ENCODE measurements at regions not wholly inside any gene's neighbourhood (a gene's known extent, or its start where the extent isn't known, plus 50 kb on each side); places are given as distances from the start of the nearest gene placed in this dataset.

DNA sequence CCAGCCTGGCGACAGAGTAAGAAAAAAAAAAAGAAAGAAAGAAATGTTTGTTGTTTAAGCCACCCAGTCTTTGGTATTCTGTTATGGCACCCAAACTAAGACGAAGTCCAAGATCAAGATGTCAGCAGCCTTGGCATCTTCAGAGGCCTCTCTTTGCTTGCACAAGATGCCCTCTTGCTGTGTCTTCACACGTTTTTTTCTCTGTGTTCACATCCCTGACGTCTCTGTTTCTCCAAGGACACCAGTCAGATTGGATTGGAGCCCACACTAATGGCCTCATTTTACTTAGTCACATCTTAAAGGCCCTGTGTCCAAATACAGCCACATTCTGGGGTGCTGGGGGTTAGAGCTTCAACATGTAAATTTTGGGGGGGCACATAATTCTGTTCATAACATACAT is 380.9 kb downstream of the GJA1 start:
- no peak for DNase-seq
- TF ChIP-seq POLR2A (IDR thresholded peaks at IDR 0.05; ENCODE audit: low read length) (no peak), GATA1 (IDR thresholded peaks at IDR 0.05; ENCODE audit: low read depth, low read length) (no peak)

DNA sequence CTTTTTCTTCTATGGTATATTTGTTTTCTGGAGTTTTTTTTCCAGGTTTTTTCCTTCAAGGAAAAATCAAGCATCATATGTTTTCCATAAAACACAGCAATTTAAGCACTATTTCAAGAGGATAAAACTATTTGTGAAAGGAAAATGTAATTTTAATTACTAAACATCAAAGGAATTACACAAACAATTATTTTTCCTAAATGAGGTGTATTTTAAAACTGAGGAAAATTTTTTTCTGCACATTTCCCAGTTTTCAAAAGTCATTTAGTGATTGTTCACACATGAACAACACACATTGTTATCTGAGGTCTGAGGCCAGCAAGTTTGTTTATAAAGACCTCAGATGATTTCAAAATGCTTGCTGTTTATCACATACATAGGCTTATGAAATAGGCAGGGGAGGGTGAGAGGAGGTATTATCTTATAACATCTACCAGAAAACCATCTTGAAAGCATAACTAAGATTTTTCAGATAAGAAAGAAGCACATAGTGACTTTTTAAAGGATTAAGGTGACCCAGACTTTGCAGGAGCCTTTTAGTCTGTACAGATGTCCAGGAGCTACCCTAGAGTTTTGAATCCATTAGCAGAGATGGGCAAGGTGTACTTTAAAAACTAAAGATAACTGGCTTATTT is 381.6 kb downstream of the GJA1 start:
- TF ChIP-seq GATA1 (IDR thresholded peaks at IDR 0.05; ENCODE audit: low read depth, low read length): no peak
- no peak for DNase-seq

DNA sequence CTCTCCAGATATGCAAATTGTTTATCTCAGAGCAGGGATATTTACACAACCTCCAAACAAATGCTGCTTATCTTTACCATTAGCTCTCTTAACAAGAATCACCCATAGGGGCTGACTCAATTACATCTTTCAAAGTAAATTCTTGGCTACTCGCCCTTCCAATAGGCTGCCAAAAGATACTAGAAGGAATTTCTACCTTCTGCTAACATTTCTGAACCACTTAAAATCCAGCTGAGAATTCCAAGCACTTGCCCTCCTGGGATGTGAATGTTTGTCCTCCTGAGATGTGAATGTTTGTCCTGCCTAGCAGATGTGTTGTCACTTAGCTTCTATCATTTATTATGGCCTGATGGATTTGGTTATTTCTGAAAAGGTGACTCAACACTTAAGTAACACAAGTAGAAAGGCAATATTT is 388.0 kb downstream of the GJA1 start:
- TF ChIP-seq POLR2A (IDR thresholded peaks at IDR 0.05; ENCODE audit: low read length) (no peak), GATA1 (IDR thresholded peaks at IDR 0.05; ENCODE audit: low read depth, low read length) (no peak)

DNA sequence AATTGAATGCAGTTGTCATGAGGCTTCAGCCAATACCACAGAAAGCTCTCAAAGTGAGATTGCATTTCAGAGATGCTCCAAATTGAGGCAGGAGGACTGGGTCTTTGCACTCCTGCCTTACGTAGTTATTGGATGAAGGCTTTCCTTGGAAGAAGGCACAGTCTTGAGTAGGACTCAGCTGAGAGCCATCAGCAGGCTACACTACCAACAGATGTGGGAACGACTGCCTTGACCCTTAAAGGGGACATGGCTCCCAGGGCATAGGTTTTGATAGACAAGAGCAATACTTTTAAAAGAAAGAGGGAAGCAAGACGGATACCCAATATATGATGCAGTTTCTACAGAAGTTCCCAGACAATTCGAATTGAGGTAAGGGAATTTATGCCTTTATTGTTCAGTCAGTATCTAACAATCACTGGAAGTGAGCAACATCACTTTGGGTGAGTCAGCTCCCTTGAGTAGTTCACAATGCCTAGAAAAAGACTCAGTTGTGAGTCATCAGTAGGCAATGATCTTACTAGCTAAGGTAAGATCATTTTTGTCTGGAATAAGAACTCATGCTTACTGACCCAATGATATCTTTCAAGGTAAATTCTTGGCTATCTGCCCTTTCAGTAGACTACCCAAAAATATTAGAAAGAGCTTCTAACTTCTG is 390.8 kb downstream of the GJA1 start:
- DNase-seq: no peak
- no peak for TF ChIP-seq GATA1 (IDR thresholded peaks at IDR 0.05; ENCODE audit: low read depth, low read length)

More for the DNA sequence above, 388.0 kb downstream of the GJA1 start:
- DNase-seq: no peak

DNA sequence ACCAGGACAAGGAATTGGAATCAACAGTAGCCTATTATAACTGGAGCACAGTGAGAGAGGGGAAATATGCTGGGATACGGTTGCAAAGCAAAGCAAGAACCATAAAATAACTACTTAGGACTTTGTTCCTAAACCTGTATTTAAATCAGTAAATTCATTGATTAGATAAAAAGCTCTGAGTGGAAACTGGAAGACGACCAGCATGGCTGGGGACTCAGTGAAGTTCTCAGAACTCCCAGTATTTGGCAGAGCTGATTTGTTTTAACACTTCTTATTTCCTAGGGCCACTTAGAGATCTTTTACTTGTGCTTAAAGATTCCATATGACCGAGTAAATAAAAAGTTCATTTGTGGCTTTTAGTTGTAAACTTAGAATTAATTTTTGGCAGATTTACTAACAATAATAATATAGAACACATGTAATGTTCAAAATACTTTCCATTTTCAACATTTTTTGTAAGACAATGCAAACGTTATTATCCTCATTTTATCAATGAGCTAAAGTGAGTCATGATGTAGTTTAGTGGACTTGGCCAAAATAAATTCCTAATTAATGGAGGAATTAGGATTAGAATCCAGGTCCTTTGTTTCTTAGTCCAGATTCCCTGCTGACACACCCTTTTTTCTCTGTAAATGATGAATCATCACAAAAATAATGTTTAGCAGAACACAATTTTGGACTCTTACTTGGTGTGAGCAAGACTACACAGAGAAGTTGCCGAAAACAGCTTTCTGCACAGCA is 392.9 kb downstream of the GJA1 start:
- DNase-seq: no peak
- TF ChIP-seq POLR2A (IDR thresholded peaks at IDR 0.05; ENCODE audit: low read length): no peak
- no peak for TF ChIP-seq GATA1 (IDR thresholded peaks at IDR 0.05; ENCODE audit: low read depth, low read length)

DNA sequence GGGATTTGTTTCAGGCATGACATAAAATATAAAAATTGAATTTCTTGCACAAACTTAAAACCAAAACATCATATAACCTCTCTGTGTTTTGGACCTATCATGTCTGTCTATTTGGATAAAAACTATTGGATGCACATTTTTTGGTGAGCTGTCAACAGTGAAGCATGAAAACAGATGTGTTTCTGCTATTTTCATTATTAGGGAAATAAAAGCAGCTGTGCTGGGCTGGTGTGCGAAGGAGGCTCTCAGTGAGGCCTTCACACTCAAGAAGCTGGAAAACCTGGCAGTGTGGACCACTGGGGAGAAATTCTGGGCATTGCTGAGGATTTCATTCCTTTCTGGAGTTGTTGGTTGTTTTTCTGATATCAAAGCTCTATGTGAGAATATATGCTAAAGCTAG is 395.3 kb downstream of the GJA1 start:
- no peak for DNase-seq
- TF ChIP-seq GATA1 (IDR thresholded peaks at IDR 0.05; ENCODE audit: low read depth, low read length) (no peak), POLR2A (IDR thresholded peaks at IDR 0.05; ENCODE audit: low read length) (no peak)

DNA sequence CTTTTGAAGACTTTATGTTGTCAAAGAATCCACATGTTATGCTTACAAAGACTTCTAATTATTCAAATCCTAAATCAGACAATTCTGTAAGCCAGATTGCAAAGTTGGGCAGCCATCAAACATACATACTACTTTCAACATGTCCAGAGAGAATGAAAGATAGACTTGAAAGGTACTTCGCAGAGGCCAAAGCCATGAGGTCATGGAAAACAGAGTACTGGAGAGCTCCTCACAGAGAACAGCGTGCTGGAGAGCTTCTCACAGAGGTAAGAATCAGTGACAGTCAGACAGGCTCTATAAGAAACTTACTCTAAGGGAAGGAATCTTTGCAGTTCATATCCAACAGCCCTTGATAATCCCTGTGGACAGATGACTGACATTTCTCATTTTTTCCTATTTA is 400.2 kb downstream of the GJA1 start:
- DNase-seq: no peak
- TF ChIP-seq GATA1 (IDR thresholded peaks at IDR 0.05; ENCODE audit: low read depth, low read length) (no peak), POLR2A (IDR thresholded peaks at IDR 0.05; ENCODE audit: low read length) (no peak)

DNA sequence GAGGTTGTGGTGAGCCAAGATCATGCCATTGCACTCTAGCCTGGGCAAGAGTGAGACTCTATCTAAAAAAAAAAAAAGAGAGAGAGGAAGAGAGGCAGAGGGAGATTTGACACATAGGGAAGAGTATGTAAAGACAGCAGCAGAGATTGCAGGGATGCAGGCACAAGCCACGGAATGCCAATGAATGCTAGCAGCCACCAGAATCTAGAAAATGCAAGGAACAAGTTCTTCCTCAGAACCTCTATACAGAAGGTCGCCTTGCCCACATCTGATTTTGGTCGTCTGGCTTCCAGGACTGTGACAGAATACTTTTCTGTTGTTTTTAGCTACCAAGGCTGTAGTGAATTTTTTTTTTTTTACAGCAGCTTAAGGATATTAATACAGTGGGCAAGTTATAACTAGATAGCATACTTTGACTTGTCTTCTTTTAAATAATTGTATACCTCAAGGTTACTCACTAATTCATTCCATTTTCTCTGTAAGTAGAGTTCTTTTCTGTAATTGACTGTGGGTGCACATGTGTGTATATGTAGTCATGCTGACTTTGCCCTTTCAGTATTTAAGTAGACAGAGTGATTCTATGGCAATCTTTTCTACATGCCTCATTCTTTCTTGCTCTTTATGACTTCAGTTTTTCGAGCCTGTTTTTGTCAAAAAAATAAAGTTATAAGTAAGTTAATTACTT is 402.2 kb downstream of the GJA1 start:
- no peak for DNase-seq
- no peak for TF ChIP-seq POLR2A (IDR thresholded peaks at IDR 0.05; ENCODE audit: low read length)
- no peak for TF ChIP-seq GATA1 (IDR thresholded peaks at IDR 0.05; ENCODE audit: low read depth, low read length)

DNA sequence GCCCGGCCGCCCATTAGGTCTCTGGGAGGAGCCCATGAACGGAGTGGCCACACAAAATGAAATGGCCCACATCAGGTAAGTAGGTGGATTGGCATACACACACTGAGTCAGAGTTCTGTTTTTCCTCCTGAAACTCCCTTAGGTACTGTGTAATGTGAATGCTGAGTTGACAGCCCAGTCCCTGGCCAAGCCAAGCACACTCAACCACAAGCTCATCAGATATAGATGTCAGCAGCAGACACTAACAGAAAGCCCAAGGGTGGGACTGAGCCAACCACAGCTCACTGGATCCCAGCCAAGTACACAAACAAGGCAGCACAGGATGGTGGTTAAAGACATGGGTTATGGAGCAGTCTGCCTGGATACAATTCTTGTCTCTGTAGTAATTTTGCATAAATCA is 403.4 kb downstream of the GJA1 start:
- DNase-seq: no peak
- TF ChIP-seq GATA1 (IDR thresholded peaks at IDR 0.05; ENCODE audit: low read depth, low read length) (no peak), POLR2A (IDR thresholded peaks at IDR 0.05; ENCODE audit: low read length) (no peak)

DNA sequence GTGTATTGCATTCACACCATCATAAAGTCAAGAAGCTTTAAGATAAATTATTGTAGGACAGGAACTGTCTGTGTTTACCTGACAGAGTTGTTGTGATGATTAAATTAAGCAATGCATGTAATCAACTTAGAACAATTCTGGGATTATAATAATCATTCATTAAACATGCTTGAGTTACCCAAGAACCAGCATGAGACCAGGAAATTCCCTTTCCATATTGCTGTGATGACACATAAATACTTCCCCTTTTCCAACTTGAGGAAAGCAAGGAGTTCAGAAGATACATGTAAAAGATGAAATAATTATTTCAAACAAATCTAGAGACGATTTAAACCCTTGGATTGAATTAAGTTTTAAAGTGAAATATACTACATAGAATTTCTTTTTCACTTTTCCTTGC is 404.4 kb downstream of the GJA1 start:
- TF ChIP-seq POLR2A (IDR thresholded peaks at IDR 0.05; ENCODE audit: low read length) (no peak), GATA1 (IDR thresholded peaks at IDR 0.05; ENCODE audit: low read depth, low read length) (no peak)
- no peak for DNase-seq

DNA sequence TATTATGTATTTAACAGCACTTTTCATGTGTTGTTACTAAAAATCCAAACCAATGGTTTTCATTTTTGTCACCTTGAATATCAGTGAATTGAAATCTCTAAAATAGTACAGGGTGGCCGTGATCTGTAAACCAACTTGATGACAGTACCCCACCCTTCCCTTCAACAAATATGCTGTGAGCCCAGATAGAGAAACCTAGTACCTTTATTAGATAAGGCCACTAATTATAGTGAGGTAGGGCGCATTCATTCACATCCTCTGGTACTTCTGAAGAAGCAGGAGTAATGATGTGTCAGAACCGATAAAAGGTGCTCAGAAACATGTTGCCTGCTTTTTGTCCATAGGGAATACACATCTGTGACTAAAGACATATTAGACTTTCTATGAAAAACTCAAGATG is 409.5 kb downstream of the GJA1 start:
- TF ChIP-seq POLR2A (IDR thresholded peaks at IDR 0.05; ENCODE audit: low read length) (no peak), GATA1 (IDR thresholded peaks at IDR 0.05; ENCODE audit: low read depth, low read length) (no peak)
- no peak for DNase-seq

DNA sequence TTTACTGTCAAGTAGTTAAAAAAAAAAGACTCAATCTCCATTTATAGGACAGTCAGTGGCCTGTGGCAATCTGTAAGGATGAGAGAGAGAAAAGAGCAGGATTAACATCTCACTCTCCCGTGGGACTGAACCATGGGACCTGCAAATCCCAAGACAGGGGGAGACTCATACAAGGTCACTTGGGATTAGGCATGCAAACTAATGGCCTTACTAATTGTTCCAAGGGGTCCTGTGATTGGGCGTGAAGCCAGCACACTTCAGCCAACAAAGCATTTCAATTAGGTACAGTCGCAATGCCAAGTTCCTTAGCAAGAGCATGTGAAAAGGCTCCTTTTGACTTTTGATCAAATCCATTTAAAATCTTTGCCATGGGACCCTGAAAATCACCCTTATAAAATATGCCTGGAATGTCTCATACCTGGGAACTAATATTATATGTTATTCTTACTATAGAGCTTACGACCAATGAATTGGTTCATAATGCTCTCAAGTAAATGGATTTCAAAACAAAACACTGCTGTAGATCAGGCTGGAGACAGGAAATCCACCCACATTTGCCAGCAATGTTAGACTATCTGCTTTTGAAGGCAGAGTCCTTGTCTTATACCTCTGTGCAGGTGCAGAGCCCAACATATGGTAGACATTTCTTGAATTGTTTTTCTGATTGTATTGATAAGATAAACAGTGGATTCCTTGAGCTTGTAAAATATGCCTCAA is 412.5 kb downstream of the GJA1 start:
- no peak for DNase-seq
- TF ChIP-seq POLR2A (IDR thresholded peaks at IDR 0.05; ENCODE audit: low read length) (no peak), GATA1 (IDR thresholded peaks at IDR 0.05; ENCODE audit: low read depth, low read length) (no peak)

DNA sequence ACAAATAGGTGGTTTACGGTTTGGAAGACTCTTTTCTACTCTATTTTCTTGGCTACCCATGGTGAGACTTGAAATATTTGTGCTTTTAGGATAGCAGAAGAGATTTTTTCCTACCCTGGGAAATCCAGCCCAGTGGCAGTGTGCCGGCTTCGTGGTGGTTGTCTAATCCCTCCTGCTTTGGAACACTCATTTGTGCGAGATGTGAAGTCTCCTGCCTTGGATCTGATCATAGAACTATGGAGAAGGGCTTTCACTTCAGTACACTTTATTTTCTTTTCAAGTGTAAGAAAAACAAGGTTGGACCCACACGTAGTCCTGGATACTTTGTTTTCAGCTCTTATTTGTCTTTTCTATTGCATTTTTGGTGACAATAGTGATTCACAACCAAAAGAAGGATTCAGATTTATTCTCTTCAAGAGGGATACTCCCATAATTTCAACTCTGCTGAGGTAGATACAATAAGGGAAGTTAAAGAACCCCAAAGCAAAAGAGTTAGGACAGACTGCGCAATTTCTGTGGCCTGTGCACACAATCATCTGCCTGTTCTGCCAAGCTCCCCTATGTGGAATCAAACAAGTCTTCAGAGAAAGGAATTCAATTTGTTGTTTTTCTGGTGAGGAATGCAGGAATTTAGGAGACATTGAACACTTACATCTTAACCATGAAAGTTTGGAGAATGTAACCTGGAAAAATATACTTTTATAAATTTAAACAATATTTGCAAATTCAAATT is 413.2 kb downstream of the GJA1 start:
- no peak for TF ChIP-seq GATA1 (IDR thresholded peaks at IDR 0.05; ENCODE audit: low read depth, low read length)
- TF ChIP-seq POLR2A (IDR thresholded peaks at IDR 0.05; ENCODE audit: low read length): no peak
- DNase-seq: no peak

Measured in erythroblast (primary cell).